NCI-H2196 (cell line): ENCODE measurements at regions not wholly inside any gene's neighbourhood (a gene's known extent, or its start where the extent isn't known, plus 50 kb on each side); places are given as distances from the start of the nearest gene placed in this dataset.
"Not testable (repeated sequence)": the region's sequence is repeated elsewhere in the genome, so short reads cannot be mapped to it uniquely, and the experiment has no call there.

Source experiments
- DNase-seq: peaks from one replicate; lab custom pipeline; 2025; ENCODE audit not compliant: unreplicated experiment; lab: John Stamatoyannopoulos, UW

DNA sequence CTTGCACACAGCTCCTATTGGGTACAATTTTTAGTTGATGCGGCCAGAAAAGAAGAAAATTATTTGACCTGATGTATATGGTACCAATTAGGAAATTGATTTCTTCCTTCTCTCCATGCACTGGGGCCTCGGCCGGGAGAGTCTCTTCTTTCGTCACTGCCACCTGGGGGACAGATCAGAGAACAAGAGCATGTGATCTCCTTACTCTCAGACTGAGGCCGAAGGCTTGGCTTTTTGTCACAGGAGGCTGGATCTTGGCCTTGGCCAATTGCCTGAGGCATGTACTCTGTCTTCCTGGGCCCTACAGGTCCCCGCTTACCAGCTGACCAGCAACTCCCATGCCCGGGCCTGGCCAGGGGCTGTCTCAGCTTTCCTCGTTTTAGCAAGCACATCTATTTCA lies 330.3 kb downstream of the KLF13 start:
- not testable (repeated sequence) for DNase-seq

DNA sequence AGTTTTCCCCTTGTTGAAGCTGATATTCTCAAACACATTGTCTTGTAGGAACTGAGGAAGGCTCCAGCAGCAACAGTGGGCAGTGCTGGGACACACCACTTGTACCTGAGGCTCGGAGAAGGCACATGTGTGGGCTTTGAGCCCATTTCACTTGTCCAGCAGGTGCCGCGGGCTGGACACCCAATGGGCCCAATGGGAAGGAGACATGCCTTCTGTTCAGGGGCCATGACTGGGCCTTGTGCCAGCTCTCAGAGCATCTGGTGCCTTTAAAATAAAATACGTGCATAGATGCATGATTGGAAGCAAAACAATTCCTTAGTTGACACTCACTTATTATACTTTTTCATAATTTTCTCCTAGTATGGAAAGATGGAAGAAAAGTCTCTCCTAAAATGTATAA lies 334.2 kb downstream of the KLF13 start:
- DNase-seq = no peak

DNA sequence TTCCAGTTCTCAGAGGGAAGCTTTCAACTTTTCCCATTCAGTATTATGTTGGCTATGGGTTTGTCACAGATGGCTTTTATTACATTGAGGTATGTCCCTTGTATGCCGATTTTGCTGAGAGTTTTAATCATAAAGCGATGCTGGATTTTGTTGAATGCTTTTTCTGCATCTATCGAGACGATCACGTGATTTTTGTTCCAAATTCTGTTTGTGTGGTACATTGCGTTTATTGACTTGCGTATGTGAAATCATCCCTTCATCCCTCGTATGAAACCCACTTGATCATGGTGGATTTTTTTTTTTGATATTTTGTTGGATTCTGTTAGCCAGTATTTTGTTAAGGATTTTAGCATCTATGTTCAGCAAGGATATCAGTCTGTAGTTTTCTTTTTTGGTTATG lies 339.1 kb downstream of the KLF13 start:
- DNase-seq = not testable (repeated sequence)

DNA sequence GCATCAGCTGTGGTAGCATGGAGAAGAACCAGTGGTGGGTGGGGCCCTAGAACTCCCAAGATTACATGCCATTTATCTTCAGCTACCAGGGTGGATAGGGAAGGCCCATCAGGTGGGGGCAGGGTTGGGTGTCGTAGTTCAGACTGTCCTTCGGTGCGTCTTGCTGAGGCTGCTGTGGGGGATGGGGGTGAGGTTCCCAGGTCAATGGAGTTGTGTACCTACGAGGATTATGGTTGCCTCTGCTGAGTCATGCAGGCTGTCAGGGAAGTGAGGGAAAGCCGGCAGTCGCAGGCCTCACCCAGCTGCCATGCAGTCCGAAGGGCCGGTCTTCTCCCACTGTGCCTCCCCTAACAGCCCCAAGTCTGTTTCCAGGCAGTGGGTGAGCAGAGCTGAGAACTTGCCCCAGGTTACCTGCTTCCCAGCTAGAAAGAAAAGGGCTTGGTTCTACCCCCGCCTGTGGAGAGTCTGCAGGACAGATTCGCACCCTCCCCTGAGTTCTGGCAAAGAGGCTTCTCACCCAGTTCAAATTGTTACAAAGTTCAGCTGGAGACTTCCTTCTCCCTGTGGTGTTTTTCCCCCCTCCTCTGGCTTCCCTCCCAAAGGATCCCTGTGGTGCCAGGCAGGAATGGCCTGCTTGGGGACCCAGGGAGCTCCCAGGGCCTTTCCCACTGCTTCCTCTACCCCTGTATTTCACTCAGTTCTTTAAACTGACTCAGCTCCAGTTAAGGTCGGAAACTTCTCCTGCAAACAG lies 342.7 kb downstream of the KLF13 start:
- DNase-seq = not testable (repeated sequence)

DNA sequence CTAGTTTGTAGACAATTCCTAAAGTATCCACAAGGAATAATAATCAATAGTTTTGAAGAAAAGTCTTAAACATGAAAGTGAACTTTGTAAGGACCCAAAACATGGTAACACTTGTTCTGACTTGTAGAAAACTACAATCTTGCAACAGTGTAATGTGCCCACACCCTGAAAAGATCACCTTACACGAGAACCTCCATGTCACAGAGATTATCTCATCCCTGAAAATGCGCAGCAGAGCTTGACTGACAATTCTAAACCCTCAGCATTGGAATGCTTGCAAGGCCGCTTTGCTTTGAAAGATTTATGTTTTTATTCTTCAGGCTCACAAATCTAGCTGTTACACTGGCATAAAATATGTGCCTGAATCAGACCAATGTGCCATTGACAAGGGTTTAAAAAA lies 346.6 kb downstream of the KLF13 start:
- not testable (repeated sequence) for DNase-seq

DNA sequence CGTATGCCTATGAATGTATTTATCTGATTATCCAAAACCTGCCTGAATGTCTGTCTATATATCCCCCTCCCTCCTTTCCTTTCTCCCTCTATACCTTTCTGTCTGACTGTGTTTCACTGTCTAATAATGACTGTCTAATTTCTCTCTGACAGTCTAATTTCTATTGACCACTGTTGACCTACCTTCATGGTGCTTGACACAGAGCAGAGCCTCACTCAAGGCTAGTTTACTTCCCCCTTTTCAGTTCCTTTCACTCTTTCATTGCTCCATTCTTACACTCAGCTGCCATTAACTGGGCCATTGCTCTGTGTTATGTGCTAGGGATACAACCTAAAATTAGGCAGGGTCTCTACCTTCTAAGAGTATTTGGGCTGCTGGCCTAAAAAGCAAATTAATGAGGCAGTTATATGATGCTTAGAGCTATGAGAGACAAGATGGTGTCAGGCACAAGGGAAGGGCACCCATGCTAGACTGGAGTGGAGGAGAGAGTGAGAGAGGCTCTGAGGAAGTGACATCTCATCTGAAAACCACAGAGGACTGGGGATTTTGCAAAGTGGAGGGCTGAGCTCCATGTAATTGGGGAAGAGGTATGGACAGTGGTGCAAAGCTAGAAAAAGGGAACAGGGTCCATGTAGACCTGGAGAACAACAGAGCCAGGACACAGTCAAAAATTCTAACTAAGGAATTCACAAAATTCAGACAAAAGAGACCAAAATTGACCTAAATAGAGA lies 348.6 kb upstream of the CHRNA7 start:
- not testable (repeated sequence) for DNase-seq

DNA sequence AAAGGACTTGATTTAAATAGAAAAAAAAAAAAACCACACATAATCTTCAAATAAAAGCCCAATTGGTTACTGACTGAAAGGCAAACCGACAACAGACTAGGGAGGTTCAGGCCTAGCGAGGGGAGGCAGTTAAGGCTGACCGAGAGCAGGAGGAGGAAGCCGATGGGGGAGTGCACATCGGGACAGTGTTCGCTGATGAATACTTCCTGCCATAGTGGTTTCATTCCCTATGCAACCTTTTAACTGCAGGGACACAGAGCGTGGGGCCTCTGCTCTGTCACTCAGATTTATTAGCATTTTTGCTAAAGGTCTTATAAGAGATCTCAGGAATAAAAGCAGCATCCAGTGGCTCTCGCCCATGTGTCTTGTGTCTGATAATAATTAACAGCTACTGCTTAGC lies 343.2 kb upstream of the CHRNA7 start:
- DNase-seq = not testable (repeated sequence)

DNA sequence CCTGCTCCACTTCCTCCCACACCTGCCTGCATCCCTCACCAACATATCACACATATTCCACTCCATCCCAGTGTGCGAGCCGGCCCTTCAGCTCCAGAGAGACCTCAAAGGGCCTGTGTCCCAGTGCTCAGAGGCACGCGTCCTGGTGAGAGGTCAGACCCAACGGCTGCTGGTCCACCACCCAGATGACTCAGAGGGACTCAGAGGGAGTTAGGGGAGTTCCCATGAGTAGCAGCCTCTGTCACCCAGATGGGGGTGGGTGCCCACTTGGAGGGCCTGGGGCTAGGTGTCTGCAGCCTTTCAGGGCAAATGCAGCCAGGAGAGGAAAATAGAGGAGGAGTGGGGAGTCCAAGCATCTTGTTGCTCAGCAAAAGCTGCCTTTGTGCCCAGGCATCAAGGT lies 333.8 kb upstream of the CHRNA7 start:
- not testable (repeated sequence) for DNase-seq

DNA sequence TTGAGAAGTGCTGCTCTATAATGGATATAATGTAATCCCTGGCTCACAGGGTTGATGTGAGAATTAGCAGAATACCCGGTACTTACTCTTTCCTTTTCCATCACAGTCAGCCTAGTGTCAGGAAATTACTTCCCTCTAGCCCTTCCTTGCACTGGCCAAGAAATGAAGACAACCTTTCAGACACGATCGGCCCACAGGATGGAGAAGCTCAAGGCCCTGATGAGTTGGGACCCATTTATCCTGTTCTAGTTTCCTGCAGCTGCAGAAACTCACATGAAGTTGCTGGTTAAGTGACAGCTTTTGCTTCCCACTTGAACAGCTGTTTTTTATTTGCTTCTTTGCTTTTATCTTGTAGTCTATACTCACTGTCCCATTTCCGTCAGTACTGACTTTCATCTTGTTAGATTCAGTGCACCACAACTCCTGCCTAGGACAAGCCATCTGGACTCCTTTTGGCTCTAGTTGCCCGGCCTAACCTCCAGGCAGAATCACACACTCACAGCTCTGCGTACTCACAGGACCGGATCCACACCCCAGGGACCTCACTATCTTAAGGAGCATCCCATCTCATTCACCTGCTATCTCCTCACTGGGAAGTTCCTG lies 325.1 kb upstream of the CHRNA7 start:
- not testable (repeated sequence) for DNase-seq

DNA sequence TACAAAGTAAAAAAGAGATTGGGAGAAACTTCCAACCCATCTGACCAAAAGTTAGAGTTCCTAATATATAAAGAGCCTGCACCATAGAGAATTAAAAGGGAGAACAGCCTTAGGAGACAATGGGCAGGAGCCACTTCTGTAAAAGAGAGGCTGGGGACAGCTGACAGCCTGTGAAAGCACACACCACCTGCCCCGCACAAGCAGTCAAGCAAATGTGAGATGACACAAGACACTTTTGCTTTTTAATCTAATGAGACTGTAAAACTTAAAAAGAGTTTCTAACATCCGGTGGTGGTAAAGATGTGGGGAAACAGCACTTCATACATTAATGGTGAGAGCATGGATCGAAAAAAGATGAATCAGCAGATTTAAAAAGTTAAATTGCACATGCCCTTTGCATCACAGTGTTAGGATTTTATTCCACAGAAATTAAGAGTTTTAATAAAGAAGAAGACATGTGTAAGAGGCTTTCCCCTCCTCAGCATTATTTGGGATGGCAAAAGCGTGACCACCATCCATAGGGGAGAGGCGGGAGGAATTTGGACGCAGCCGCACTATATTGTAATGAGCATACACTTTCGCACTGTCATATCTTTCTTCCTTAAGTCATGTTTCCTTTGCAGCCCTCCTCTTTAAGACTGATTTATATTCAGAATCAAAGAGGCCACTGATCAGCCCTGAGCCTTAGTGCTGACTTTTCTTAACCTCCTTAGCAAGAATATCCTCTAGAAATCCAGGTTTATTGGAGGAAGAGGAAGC lies 322.2 kb upstream of the CHRNA7 start:
- DNase-seq = not testable (repeated sequence)

DNA sequence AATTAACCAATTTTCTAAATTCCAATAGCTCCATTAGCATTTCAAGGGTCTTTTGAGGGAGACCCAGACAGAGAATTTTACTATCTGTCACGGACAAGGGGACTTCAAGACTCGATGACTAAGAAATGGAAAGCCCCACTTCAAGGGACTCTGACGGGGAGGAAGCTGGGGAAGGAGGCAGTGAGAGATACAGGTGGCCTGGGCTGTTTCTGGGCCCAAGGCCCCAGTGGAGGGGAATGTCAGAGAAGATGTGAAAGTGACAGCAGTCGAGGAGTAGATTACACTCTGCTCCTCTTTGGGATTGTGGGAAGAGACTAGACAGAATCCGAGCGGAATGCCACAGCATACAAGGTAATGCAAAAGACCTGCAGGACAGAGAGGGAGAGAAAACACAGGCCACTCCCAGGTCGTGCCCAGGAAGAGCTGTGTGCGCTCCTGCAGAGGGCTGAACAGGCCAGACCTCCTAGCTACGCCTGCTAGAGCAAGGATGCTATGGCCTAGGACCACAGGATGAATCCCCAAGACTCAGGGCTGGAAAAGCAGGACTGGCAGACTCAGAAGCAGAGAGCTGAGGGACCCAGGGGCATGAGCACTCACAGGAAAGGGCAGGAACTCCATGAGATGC lies 321.5 kb upstream of the CHRNA7 start:
- DNase-seq = not testable (repeated sequence)

DNA sequence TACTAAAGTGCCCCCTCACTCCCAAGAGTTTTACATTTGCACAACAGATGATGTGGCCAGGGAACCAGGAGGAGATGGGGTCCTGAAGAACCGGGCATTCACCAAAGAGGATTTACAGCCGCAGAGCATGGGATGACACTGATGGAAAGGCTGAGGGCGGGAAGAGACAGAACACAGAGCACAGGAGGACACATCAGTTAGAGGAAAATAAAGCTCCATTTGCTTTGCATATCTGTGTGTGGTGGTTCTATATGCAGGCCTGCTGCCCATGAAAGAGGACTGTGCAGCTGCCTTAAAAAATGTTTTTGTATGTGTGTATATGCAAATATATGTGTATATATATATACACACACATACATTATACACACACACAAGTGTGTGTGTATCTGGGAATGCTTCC lies 320.8 kb upstream of the CHRNA7 start:
- DNase-seq = not testable (repeated sequence)

DNA sequence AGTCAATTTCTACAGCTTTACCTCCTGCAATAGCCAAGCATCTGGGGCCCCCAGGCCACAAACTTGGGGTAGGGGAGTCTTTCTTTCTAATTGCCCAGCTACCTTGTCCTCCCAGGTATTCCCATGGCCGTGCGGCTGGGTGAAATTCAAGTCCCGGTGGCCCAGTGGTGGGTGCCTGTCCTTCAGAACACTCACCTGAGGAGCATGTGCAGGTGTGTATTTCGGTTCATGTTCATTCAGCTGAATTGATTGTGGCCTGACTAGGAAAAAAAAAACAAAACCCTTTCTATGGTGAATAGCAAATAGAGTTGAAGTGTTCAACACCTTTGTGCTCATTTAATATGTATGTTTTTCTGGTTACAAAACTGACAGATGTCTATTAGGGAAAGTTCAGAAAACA lies 319.5 kb upstream of the CHRNA7 start:
- not testable (repeated sequence) for DNase-seq

DNA sequence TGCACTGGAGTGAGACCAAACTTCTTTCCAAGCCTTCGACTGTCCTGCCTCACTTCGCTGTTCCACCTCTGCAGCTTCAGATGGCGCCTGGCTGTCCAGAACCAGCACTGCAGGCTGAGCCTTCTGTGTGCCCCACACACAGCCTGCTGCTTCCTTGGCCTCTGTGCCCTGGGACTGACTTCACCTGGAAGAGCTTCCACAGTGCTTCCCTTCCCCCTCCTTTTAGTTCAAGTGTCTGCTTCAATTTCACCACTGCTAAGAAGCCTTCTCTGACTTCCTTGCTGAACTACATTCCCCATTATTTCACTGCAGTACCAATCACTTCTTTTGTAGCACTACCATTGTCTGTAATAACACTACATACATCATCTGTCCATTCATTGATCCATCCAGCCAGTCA lies 315.1 kb upstream of the CHRNA7 start:
- not testable (repeated sequence) for DNase-seq

DNA sequence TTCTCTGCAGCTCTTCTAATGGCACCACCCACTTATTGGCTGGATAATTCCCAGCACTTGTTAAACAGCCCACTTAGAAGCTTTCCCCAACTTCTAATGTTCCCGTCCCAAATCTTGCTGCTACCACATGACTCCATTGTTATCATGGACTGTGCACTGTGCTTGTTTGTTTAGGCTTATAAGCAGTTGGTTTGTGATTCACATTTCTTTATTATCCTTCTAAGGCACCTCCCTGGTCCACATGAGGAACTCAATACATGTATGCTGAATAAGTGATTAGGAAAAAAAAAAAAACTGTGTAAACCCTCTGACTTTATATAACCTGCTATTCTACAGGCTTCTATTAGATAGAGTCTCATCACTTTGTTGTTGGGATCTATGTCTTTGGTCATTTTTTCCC lies 311.7 kb upstream of the CHRNA7 start:
- not testable (repeated sequence) for DNase-seq

DNA sequence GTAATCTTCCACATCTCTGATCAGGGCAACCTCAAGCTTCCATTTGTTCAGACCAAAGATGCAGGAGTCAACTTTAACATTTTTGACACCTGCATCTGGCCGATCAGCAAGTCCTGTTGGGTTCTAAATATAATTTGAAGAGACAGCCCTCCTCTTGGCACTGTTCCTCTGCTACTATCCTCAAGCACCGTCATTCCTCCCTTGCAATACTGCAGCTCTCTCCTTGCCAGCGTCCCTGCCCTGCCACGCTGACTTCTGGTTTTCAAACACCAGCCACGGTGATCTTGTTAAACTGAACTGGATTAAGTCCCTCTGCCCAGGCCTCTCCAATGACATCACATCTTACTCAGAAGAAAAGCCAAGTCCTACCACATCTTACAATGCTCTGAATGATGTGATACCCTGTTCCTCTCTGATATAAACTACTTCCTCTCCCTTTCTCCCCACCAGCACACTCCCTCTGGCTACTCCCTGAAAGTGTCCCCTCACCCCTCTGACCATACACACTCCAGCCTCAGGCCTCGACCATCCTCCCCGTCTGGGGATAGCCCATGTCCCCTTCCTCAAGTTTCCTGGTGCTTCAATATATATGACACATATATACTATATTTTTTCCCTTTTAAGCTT lies 310.8 kb upstream of the CHRNA7 start:
- DNase-seq = not testable (repeated sequence)

DNA sequence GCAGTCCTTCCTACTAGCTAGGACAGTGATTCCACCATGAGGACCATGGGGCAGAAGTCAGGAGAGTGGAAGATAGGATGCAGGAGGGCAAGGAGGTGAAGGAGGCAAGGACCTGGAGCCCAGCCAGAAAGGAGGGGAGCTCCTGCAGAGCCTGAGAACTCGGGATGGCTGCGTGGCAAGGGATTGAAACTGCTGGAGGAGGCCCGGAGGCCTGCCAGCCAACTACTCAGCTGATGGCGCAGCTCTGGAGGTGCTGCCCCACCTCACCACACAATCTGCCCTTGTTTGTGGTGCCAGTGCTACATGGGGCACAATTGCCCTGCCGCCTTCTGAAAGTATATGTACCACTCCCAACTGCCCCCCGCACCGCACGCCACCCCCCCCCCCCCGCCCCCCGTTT lies 307.3 kb upstream of the CHRNA7 start:
- not testable (repeated sequence) for DNase-seq

DNA sequence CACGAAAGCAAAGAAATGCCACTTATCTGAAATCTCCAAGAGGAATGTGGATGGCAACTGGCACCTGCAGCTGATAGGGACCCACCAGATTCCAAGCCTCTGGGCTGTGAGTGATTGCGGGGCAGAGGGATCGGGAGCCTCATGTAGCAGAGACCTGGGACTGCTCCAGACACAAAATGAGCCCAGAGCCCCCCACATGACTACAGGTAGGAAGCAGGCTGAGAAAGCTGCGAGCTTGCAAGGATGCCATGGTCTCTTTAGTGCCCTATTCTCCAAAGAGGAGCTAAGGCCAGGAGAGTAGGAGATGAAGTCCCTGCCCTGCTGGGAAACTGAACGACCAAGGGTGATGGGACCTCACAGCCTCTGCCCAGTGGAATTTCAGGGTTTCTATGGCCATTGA lies 305.4 kb upstream of the CHRNA7 start:
- not testable (repeated sequence) for DNase-seq

DNA sequence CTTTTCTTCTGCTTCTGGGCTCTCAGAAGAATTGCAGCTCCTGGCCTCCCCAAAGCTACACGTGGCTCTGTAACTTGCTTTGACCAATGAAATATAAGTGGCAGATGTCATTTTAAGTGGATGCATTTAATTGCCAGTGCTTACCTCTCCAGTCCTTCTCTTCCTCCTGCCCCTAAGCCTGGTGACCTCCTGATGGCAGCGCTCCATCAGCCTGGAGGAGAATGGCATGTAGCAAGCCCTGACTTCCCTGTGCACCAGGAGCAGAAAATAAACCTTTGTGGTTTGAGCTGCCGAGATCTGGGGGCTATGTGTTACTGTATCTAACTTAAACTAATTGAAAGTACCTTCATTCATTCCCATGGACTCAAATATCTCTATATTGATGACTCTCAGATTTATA lies 304.7 kb upstream of the CHRNA7 start:
- not testable (repeated sequence) for DNase-seq

DNA sequence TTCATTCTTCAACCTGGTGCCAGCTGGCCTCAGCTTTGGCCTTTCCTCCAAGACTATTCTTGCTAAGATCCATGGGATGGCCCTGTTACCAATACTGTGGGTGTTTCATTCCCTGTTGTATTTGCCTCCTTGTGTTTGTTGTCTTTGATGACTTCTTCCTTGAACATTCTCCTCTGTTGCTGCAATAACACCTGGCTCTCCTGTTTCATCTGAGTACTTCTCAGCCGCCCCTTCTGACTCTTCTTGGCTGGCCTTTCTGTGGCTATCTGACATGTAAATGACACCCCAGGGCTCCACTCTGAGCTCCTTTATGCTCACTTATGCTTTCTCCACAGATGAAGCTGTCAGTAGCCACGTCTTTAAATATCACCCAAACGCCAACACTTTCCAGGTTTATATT lies 302.7 kb upstream of the CHRNA7 start:
- DNase-seq = no peak
